Endothelial cell of umbilical vein (primary cell): ENCODE measurements at regions not wholly inside any gene's neighbourhood (a gene's known extent, or its start where the extent isn't known, plus 50 kb on each side); places are given as distances from the start of the nearest gene placed in this dataset.

Experiments
- BruUV-seq: library from RNA; stranded (reverse); fragments of 400-500 nt; replicated peaks from 2 replicates; lab custom pipeline; 2021; lab: Mats Ljungman, UMichigan
- CTCF ChIA-PET: fragments of 300-600, 350-600 bp; sonication (Branson Sonifier 250); formaldehyde crosslinking; loops from one replicate; lab custom pipeline; 2021; ENCODE audit warnings: antibody characterized with exemption, inconsistent platforms; lab: Charles Lee
- POLR2A ChIA-PET: fragments of 300-600, 350-600 bp; sonication (Branson Sonifier 250); formaldehyde crosslinking; loops from one replicate; lab custom pipeline; 2021; ENCODE audit warnings: antibody characterized with exemption, inconsistent platforms; lab: Charles Lee
- DNase-seq: peaks from one replicate; pipeline ENCODE4 v3.0.0-alpha.2; 2011; ENCODE audit warnings: low read depth, low spot score
- FAIRE-seq: peaks from 2 replicates; lab custom pipeline; 2011; peaks lifted over from hg19 to GRCh38; lab: Jason Lieb, UNC
- H2AFZ ChIP-seq: 2 replicates; pipeline ENCODE4 v1.6.0; 2012; ENCODE audit warnings: low read depth, low read length, control low read depth, inconsistent platforms
- H3K27ac ChIP-seq: 2 replicates; pipeline ENCODE4 v1.5.1; 2011; ENCODE audit warnings: low read depth, mild to moderate bottlenecking, control low read depth, low read length, moderate library complexity; ENCODE audit not compliant: insufficient read depth
- H3K27me3 ChIP-seq, 2 experiments: 2 replicates each; pipeline versions ENCODE4 v1.6.0 to v1.6.1; 2011; ENCODE audit warnings: low read length in 2 of 2, mixed read lengths in 1 of 2; ENCODE audit not compliant: control insufficient read depth in 2 of 2, insufficient read depth in 2 of 2
- H3K36me3 ChIP-seq, 2 experiments: 2 replicates in 1 of 2; 3 replicates in 1 of 2; pipeline ENCODE4 v1.5.1; 2011; ENCODE audit warnings: low read length in 2 of 2, mild to moderate bottlenecking in 1 of 2, moderate library complexity in 1 of 2; ENCODE audit not compliant: control insufficient read depth in 2 of 2, insufficient read depth in 2 of 2; ENCODE audit errors: extremely low read depth in 1 of 2
- H3K4me1 ChIP-seq: 3 replicates; pipeline ENCODE4 v1.5.1; 2011; ENCODE audit warnings: mild to moderate bottlenecking, low read length; ENCODE audit not compliant: control insufficient read depth, insufficient read depth; ENCODE audit errors: extremely low read depth
- H3K4me2 ChIP-seq: 2 replicates; pipeline ENCODE4 v1.6.1; 2011; ENCODE audit warnings: low read length, control low read depth, mixed read lengths; ENCODE audit not compliant: insufficient read depth
- H3K4me3 ChIP-seq, 3 experiments: fragments of 200-600 bp in 1 of 3; sonication (generic), shearing (Covaris generic) in 1 of 3; replicated peaks in 1 of 3; 2 replicates each; pipeline ENCODE4 v1.5.1; 2011 to 2016; ENCODE audit warnings: control low read depth in 3 of 3, low read length in 3 of 3, mild to moderate bottlenecking in 2 of 3, inconsistent platforms in 1 of 3, low read depth in 1 of 3, moderate library complexity in 1 of 3; ENCODE audit not compliant: insufficient read depth in 1 of 3
- H3K79me2 ChIP-seq: 2 replicates; pipeline ENCODE4 v1.6.0; 2012; ENCODE audit warnings: low read length, inconsistent platforms; ENCODE audit not compliant: control insufficient read depth, insufficient read depth
- H3K9ac ChIP-seq: replicated peaks from 2 replicates; pipeline ENCODE3; 2011; ENCODE audit warnings: low read length, control low read depth; ENCODE audit not compliant: insufficient read depth; ENCODE audit errors: extremely low read depth
- H3K9me1 ChIP-seq: replicated peaks from 3 replicates; pipeline ENCODE4 v1.6.0; 2011; ENCODE audit warnings: mild to moderate bottlenecking, low read length; ENCODE audit not compliant: control insufficient read depth, insufficient read depth; ENCODE audit errors: extremely low read depth
- H3K9me3 ChIP-seq: replicated peaks from 2 replicates; pipeline ENCODE4 v1.5.1; 2012; ENCODE audit warnings: low read length, inconsistent platforms; ENCODE audit not compliant: control insufficient read depth, insufficient read depth
- H4K20me1 ChIP-seq: replicated peaks from 2 replicates; pipeline ENCODE3; 2011; ENCODE audit warnings: mild to moderate bottlenecking, low read length; ENCODE audit not compliant: control insufficient read depth, insufficient read depth; ENCODE audit errors: extremely low read depth
- CTCF ChIP-seq, 2 donors: IDR thresholded peaks; 1 replicate in 1 of 2; 2 replicates in 1 of 2; pipeline ENCODE4 v1.5.1; 2011; ENCODE audit warnings: low read length in 2 of 2, mild to moderate bottlenecking in 2 of 2, moderate library complexity in 2 of 2, control low read depth in 1 of 2, inconsistent platforms in 1 of 2, low read depth in 1 of 2; ENCODE audit not compliant: insufficient read depth in 1 of 2; ENCODE audit errors: extremely low read depth in 1 of 2
- EZH2 ChIP-seq: IDR thresholded peaks from 2 replicates; pipeline ENCODE4 v1.6.1; 2012; ENCODE audit warnings: borderline replicate concordance, low read depth, mild to moderate bottlenecking, moderate library complexity, low read length, inconsistent platforms; ENCODE audit not compliant: severe bottlenecking
- FOS ChIP-seq: IDR thresholded peaks from 2 replicates; pipeline ENCODE4 v1.6.1; 2011; ENCODE audit warnings: mild to moderate bottlenecking, low read length, moderate library complexity, borderline replicate concordance; ENCODE audit not compliant: insufficient read depth
- GATA2 ChIP-seq: IDR thresholded peaks from 2 replicates; pipeline ENCODE4 v1.7.0; 2011; ENCODE audit warnings: low read depth, mild to moderate bottlenecking, moderate library complexity, mixed read lengths, low read length; ENCODE audit not compliant: insufficient read length, insufficient read depth
- JUN ChIP-seq: IDR thresholded peaks from 2 replicates; pipeline ENCODE4 v1.6.1; 2011; ENCODE audit warnings: borderline replicate concordance, low read depth; ENCODE audit not compliant: insufficient read length, insufficient read depth
- MAX ChIP-seq: IDR thresholded peaks from 2 replicates; pipeline ENCODE4 v1.6.1; 2011; ENCODE audit not compliant: insufficient read depth, insufficient read length
- MYC ChIP-seq: IDR thresholded peaks from one replicate; pipeline ENCODE4 v1.6.1; 2011; ENCODE audit warnings: mild to moderate bottlenecking, low read depth, low read length
- POLR2A ChIP-seq: IDR thresholded peaks from 2 replicates; pipeline ENCODE4 v1.6.1; 2012; ENCODE audit warnings: low read depth, mild to moderate bottlenecking, control low read depth, low read length
- POLR2AphosphoS5 ChIP-seq: IDR thresholded peaks from 2 replicates; pipeline ENCODE4 v1.6.1; 2012; ENCODE audit warnings: low read depth, mild to moderate bottlenecking, control low read depth, low read length, moderate library complexity; ENCODE audit not compliant: insufficient read depth
- dilution Hi-C: fragments of 300-500 bp; cut with MboI; formaldehyde crosslinking; loops from one replicate; pipeline ENCODE4 v1.15.0; 2019; ENCODE audit warnings: low sequenced_read_pairs; ENCODE audit not compliant: extremely low pct_ligation_motif_present
- intact Hi-C: fragments of 100-400 bp; cut with micrococcal nuclease; formaldehyde crosslinking; loops from one replicate; pipeline ENCODE4 v1.10.0; 2022

- no peak for FAIRE-seq
- intact Hi-C loops (no loop called here), dilution Hi-C loops (no loop called here)
- POLR2A ChIA-PET: no interaction called here
- no peaks in the 10 kb centered on the region for H4K20me1 ChIP-seq
- no peaks in the 10 kb centered on the region for H3K36me3 ChIP-seq
- CTCF ChIA-PET: interaction anchor here (1.5 kb wide), 1 partner anchor 13 kb away, joined by 3 read pairs; no protein-coding TSS in a partner anchor
- BruUV-seq: no TSS peak
- H3K27ac ChIP-seq: no peak overlapping the region
- peaks cover 6 to 22% of the 10 kb centered on the region in 2 experiments for H3K27me3 ChIP-seq
- no peak overlapping the region for H3K9ac ChIP-seq
- H3K4me2 ChIP-seq: no peak overlapping the region
- no peak for TF ChIP-seq JUN
- no peak for TF ChIP-seq MYC
- H3K79me2 ChIP-seq: no peaks in the 10 kb centered on the region
- no peak overlapping the region for H2AFZ ChIP-seq
- H3K4me1 ChIP-seq: no peaks in the 10 kb centered on the region
- no peak overlapping the region for H3K4me3 ChIP-seq
- H3K9me1 ChIP-seq: no peaks in the 10 kb centered on the region
- H3K9me3 ChIP-seq: no peaks in the 10 kb centered on the region
- no peak for DNase-seq
Measured at GRCh38 chr22:20638507-20638870, 131.1 kb downstream of the MED15 start.

- CTCF ChIA-PET: interaction anchor here (1.5 kb wide), 1 partner anchor 14 kb away, joined by 3 read pairs; no protein-coding TSS in a partner anchor
- TF ChIP-seq CTCF (IDR thresholded peaks at IDR 0.05; ENCODE audit: extremely low read depth in 1 of 2, insufficient read depth in 1 of 2, low read depth in 1 of 2, low read length in 2 of 2): no peak
- TF ChIP-seq MAX: no peak
- TF ChIP-seq MYC: no peak
- no peak for TF ChIP-seq GATA2
- no peak for TF ChIP-seq POLR2AphosphoS5
- no peak for TF ChIP-seq FOS
- no peak for TF ChIP-seq POLR2A
- no peak for TF ChIP-seq EZH2
- no peak for TF ChIP-seq JUN
Measured at GRCh38 chr22:20639343-20639742, 131.9 kb downstream of the MED15 start.

More at GRCh38 chr22:20639343-20639742, 131.9 kb downstream of the MED15 start:
- Histone ChIP-seq H4K20me1 (no peaks in the 10 kb centered on the region), H3K9me3 (no peaks in the 10 kb centered on the region), H3K4me3 (no peak overlapping the region), H3K27ac (no peak overlapping the region), H3K4me1 (no peaks in the 10 kb centered on the region), H2AFZ (no peak overlapping the region), H3K4me2 (no peak overlapping the region), H3K9ac (no peak overlapping the region), H3K36me3 (no peaks in the 10 kb centered on the region), H3K9me1 (no peaks in the 10 kb centered on the region), H3K27me3 (peaks cover 6 to 25% of the 10 kb centered on the region in 2 experiments), H3K79me2 (no peaks in the 10 kb centered on the region)
- BruUV-seq: no TSS peak
- dilution Hi-C loops (no loop called here), intact Hi-C loops (no loop called here)
- DNase-seq: no peak
- POLR2A ChIA-PET: no interaction called here
- FAIRE-seq: no peak
